Occipital lobe (tissue), 1 donor: ENCODE measurements at regions not wholly inside any gene's neighbourhood (a gene's known extent, or its start where the extent isn't known, plus 50 kb on each side); places are given as distances from the start of the nearest gene placed in this dataset.

ENCODE experiments used
- DNase-seq: peaks from one replicate; lab custom pipeline; 2025; lab: John Stamatoyannopoulos, UW

DNA sequence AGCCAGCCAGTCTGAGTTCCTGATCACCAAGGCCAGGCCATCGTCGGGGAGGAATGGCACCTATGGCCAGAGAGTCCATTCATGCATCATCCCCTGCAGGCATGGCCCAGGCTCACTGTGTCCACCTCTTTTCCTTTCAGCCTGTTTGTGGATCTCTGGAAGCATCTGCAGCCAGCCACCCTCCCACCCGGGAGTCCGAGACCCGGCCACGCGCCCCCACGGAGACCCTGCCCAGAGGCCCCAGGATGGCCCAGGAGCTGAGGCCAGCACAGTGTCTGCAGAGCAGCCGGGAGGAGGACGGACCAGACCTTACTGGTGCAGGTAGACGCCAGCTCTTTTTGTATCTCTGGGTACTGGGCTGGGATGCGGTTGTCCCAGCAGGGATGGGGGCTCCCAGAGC, 245.1 kb upstream of the CIBAR2 start:
- DNase-seq = no peak

DNA sequence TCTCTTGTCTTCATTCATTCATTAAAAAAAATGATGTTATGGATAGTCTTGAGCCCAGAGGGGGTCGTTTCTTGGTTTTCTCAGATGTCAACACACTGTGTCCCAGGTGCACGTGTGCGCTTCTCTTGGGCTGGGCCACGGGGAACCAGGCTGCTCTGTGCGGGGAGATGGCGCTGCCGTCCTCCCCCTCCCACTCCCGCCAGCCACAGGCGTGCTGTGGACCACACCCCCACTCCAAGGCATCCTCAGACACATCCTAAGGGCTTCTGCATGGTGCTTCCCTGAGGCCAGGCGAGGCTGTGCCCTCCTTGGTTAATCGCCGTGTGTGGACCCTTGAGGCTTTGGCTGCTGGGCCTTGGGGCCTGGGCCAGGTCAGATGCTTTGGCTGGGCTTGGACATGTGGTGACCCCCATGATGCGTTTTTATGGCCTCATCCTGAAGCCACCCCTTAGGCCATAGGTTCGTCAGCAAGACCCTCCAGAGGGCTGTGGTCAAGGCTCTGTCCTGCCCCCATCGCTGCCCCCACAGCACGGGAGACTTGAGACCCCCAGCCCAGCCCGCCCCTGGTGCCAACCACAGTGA, 245.7 kb upstream of the CIBAR2 start:
- DNase-seq = no peak

- DNase-seq = no peak
These were observed 246.5 kb upstream of the CIBAR2 start for GRCh38 chr16:85358704-85359146.

- no peak for DNase-seq
These were observed 247.0 kb upstream of the CIBAR2 start for GRCh38 chr16:85359147-85359822.

DNA sequence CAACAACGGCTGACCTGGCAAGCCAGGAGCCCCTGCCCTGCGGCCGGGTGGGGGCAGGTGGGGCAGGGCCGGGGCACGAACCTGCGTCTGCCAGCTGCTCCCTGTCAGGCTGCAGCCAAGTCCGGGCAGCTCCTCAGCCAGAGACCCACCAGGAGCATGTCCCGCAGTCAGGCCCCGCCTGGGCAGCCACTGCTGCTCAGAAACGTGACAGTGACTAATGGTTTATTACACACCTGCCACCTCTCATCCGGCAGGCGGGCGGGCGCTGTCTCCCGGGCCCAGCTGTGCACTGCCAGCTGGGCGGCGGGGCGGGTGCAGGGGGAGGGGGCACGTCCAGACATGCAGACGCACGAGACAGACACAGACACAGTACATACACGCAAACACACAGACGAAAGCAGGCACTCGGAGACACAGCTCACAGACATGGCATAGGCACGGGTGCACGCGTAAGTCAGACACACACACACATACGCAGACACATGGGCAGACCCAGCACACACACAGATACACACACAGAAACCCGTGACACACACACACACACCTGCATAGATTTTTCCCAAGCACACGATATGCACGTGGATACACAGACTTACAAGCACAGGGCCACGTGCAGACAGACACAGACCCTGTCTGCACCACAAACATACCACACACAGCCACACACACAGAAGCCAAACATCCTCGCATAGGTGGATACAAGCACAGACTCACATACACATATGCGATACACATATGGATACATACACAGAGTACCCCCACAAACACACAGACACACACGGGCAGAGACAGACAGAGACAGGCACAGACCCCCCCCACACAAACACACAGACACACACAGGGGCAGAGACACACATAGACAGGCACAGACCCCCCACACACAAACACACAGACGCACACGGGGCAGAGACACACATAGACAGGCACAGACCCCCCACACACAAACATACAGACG, 248.3 kb upstream of the CIBAR2 start:
- DNase-seq = no peak

DNA sequence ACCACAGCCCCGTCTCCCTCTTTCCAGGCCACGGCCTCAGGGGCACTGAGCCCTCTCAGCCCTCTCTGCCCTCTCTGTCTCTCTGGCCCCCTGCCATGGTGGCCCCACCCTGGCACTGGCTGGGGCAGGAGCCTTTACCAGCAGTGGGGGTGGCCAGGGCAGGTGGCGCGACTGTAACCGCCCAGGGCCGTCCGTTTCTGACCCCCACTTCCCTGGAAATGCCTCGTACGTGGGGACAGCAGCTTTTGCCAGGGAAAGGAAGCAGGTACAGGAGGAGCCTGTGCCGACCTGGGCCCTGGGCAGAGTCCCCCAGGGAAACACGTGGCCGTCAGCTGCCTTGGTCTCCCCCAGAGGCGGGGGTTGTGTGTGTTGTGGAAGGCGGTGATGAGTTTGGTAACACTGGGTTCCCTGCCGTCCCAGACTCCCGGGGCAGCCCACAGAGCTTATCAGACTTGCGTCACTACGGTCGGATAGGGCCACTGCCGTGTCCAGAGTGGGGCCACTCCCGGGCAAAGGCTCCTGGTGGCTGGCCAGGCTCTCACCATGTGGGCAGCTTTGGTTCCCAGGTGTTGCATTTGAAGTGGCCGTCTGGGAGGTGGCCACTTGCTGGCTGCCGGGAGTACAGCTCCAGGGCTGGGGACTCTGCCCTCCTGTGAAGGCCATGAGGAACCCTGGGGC, 249.3 kb upstream of the CIBAR2 start:
- no peak for DNase-seq

GRCh38 chr16:85362443-85362842, 250.2 kb upstream of the CIBAR2 start:
- DNase-seq = no peak

- DNase-seq = no peak
These were observed 249.7 kb upstream of the GSE1 start for GRCh38 chr16:85363427-85363826.

DNA sequence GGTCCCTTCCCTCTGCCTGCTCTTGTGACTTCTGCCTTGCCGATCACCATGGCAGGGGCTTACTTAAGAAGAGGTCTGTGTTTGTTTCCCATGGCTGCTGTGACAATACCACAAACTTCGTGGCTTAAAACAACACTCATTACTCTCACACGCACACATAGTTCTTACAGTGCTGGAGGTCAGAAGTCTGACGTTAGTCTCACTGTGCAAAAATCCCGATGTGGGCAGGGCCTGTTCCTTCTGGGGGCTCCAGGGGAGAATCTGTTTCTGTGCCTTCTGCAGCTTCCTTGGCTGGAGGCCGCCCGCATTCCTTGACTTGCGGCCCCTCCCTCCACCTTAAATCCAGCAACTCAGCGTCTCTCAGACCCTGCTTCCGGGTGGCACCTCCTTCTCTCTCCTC, 249.2 kb upstream of the GSE1 start:
- DNase-seq = no peak

DNA sequence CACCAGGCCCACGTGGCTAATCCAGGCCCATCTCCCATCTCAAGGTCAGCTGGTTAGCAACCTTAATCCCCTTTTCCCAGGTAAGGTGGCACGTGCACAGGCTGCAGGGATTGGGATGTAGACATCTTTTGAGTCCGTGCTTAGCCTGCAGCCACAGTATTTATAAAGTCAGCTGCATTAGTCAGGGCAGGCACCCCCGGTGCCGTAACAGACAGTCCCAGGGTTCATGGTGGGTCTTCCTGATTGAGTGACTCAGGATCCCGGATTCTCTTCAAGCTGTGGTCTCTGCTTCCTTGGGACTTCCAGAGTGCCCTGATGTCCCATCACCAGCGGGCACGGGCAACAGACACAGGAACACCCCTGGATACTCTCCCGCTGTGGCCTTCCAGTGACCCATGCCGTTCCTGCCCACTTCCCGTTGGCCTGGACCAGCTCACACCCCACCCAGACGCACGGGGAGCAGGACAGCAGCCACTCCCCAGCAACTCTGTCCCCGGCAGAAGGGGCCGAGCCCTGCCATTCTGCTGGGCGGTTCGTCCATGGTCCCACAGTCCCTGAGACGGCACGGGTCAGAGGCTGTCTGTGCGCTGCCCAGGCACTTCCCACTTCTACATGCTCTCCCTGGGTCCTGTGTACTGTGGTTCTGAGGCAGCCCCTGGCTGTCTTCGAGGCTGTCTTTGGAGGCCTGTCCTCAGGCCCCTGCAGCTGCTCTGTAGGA, 248.6 kb upstream of the GSE1 start:
- DNase-seq = no peak

DNA sequence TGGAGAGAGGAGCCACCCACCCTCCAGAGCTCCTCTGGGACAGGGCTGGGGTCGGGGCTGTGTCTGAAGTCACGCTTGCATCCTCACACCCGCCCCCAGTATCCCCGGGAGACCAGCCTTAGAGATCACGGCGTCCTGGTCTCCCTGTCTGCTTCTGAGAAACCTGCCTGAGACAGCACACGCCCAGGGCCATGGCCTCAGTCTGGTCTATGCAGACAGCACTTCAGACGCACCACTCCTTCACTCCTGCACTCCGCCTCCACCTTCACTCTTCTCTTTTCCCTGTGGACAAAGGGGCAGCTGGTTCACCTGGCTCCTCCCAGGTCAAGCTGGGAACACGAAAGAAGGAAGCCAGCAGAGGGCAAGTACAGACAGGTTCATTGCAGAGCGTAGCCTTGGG, 248.0 kb upstream of the GSE1 start:
- no peak for DNase-seq

DNA sequence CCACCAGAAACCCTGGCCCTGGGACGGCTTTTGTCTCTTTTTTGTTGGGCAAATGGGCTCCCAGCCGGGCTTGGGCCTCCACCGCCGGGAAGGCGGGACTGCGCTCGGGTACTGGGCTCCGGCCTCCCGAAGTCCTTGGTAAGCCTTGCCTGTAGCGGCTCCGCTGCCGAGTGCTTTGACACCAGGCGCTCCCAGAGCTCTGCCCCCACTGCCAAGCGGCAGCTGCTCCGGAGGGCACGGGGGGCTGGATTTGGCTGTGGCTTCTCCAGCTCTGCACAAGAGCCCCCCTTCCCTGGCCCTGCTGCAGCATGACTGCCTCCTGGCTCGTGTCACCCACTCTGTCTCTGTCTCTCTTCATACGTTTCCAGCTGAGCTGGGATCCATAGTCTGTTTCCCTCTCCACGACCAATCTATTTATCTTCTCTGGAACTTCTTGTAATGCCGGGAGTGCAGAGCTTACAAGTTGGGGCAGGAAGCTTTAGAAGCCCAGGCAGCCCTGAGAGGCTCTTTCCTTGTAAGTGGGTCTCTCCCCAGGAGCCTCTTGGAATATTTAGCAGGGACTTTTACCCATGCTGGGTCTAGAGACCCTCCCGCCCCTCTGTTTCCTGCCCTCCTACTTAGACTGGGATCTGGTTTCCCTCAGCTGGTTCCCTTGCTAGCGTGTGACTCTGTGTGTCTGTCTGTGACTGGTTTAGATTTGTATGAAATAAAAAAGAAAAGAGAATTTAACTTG, 246.9 kb upstream of the GSE1 start:
- no peak for DNase-seq

GRCh38 chr16:85367485-85367884, 245.6 kb upstream of the GSE1 start:
- DNase-seq = no peak

GRCh38 chr16:85369060-85369459, 244.1 kb upstream of the GSE1 start:
- DNase-seq = no peak

- DNase-seq = no peak
These were observed 243.2 kb upstream of the GSE1 start for GRCh38 chr16:85369741-85370528.

GRCh38 chr16:85370543-85370880, 242.6 kb upstream of the GSE1 start:
- DNase-seq = no peak

GRCh38 chr16:85370881-85371651, 242.1 kb upstream of the GSE1 start:
- DNase-seq = no peak

DNA sequence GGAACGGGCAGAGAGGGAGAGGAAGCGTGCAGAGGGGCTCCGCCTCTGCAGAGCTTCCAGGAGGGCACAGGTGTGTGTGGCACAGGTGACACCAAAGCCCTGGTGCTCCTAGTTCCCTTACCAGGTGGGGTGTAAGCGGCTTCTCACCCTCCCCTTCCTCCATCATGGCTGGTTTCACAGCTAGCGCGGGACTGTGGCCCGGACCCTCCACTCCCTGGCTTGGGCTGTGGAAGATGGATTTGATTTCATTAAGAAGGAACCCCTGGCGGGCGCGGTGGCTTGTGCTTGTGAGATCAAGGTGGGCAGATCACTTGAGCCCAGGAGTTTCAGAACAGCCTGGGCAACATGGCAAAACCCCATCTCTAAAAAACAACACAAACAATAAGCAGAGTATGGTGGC, 241.2 kb upstream of the GSE1 start:
- no peak for DNase-seq
